HG03066 (cell line): ENCODE measurements at regions not wholly inside any gene's neighbourhood (a gene's known extent, or its start where the extent isn't known, plus 50 kb on each side); places are given as distances from the start of the nearest gene placed in this dataset.
"Not testable (repeated sequence)": the region's sequence is repeated elsewhere in the genome, so short reads cannot be mapped to it uniquely, and the experiment has no call there.

Experiments
- ATAC-seq: cut with Tn5 transposase; IDR thresholded peaks from one replicate; pipeline ENCODE4 v1.9.1; 2021; ENCODE audit warnings: low read depth; ENCODE audit not compliant: unreplicated experiment

- no peak for ATAC-seq
These were observed 558.0 kb downstream of the C6orf118 start for GRCh38 chr6:164751395-164751794.

DNA sequence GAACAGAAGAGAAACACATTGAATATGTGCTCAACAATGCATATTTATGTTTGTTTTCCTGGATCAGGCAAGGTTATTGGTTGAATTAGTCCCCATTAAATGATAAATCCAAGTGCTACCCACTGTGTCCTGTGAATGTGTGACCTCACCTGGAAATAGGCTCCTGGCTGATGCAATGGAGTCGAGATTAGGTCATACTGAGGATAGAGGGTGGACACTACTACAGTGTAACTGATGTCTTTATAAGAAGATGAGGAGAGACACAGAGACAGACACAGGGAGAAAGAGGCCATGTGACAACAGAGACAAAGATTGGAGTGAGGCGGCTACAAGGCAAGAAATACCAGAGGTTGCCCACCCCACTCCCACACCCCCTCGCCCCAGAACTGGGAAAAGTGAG is 559.3 kb downstream of the C6orf118 start:
- ATAC-seq: no peak

GRCh38 chr6:164749221-164750064 is 560.0 kb downstream of the C6orf118 start:
- ATAC-seq: no peak

GRCh38 chr6:164744301-164744700 is 565.1 kb downstream of the C6orf118 start:
- ATAC-seq: no peak

GRCh38 chr6:164741938-164742451 is 567.4 kb downstream of the C6orf118 start:
- ATAC-seq: no peak

DNA sequence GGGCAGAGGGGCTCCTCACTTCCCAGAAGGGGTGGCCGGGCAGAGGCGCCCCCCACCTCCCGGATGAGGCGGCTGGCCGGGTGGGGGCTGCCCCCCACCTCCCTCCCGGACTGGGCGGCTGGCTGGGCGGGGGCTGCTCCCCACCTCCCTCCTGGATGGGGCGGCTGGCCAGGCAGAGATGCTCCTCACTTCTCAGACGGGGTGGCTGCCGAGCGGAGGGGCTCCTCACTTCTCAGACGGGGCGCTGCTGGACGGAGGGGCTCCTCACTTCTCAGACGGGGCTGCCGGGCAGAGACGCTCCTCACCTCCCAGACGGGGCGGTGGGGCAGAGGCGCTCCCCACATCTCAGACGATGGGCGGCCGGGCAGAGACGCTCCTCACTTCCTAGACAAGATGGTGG is 573.3 kb downstream of the C6orf118 start:
- ATAC-seq: not testable (repeated sequence)

GRCh38 chr6:164731539-164731938 is 577.9 kb downstream of the C6orf118 start:
- no peak for ATAC-seq

DNA sequence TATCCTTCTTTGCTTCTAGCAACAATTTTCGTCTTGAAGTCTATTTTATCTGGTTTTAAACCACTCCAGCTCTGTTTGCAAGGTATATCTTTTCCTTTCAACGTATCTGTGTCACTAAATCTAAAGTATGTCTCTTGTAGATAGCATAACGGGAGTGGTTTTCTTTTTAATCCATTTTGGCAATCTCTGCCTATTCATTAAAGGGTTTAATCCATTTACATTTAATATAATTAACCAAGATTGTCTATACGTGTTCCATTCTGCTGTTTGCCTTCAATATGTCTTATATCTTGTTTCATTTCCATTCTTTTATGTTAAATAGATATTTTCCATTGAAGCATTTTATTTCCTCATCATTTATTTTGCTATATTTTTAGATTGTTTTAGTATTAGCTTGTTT is 587.9 kb downstream of the C6orf118 start:
- no peak for ATAC-seq

GRCh38 chr6:164700497-164700896 is 608.9 kb downstream of the C6orf118 start:
- ATAC-seq: no peak

GRCh38 chr6:164695896-164696295 is 613.5 kb downstream of the C6orf118 start:
- ATAC-seq: no peak

- no peak for ATAC-seq
These were observed 615.0 kb downstream of the C6orf118 start for GRCh38 chr6:164694386-164694785.

DNA sequence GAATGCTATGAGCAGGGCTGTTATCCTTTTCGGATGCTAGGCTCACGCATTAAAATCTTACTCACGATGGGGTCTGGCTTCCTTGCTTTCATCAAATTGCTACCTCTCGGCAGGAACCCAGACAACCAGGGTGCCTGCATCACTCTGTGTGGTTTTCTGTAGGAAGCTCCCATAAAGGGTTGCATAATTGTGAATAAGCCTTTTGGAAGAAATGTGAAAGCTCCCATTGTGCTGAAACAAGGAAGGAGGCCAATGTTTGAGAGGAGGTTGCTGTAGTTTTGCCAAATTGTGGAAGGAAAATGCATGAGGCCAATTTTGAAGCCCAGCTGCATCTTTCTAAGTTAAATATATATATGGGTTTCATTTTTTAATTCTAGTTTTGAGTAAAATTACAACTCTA is 615.5 kb downstream of the C6orf118 start:
- ATAC-seq: no peak

DNA sequence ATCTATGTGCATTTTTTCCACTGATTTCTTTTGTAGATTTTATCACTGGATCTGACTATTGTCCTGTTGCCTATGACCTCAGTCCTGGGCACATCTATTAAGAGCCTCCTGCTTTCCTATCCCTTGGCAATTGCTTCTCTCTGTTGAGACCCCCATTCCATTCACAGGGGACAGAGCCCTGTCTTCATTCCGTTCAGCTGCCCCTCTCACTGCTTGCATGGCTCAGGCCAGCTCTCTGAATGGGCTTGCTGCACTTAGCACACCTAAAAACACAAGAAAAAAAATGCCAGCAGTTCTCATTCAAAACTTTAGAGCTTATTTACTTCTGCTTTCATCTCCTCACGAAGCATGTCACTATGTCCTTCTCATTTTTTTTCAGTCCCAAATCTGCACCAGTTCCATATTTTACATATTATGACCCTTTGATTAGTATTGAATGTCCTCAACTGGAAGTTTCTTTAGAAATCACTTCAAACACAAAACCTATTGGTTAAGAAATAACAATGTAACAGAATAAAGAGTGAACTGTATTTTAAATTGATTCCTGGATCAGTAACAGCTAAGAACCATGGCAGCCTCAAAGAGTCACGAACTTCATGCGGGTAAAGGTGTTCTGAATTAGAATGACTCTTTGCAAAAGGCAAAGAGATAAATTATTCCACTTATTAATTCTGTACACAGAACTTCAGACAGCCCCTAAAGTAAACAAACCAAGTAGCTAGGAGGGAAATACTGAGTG is 616.5 kb downstream of the C6orf118 start:
- no peak for ATAC-seq

DNA sequence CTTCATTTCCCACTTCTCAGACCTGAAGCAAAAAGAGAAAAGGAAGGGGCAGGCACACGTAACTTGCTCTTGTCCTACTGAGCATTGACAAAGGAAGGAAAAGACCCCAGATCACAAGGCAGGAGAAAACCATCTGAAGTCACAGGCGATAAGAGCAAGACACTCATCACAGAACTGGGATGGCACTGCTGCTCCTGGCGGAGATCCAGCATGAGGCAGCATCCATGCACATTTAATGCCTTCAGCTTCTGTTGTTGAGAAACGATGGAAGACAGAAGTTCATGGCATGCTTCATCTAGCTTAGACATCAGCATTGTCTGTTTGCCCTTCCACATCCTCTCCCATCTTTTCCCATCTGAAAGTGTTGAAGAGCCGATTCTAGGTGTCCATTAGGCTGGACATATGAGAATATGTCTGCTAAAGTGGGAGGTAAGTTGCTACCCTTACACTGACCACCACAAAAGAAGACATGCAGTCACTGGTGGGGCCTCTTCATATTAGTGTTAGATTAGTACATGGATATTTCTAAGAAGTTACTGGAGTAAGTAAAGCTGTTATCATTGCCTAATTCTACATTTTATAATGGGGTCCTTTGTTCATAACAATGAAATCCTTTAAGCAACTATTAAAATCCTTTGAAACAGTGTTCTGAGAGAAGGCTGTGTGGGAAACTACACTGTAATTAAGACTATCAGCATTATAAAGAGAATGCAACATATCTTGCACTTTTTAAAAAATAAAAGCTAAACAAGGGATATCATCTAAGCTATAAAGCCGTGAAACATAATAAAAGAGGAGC is 618.5 kb downstream of the C6orf118 start:
- ATAC-seq: no peak

DNA sequence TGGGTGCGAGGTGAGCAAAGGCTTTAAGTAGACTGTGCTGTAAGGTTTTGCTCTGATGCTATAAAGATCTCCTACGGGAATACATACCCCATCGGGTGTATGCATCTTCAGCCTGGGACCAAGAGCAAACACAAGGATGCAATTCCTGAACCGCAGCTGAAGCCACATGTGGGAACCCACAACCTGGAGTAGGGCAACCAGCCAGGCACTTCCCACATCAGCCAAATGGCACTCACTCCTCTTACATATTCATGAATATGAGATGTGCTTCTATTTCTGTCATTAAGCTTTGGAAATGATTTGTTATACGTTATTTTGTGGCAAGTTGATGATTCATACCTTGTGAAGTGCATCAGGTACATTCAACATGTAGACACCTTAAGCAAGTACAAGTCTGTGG is 619.2 kb downstream of the C6orf118 start:
- ATAC-seq: no peak

DNA sequence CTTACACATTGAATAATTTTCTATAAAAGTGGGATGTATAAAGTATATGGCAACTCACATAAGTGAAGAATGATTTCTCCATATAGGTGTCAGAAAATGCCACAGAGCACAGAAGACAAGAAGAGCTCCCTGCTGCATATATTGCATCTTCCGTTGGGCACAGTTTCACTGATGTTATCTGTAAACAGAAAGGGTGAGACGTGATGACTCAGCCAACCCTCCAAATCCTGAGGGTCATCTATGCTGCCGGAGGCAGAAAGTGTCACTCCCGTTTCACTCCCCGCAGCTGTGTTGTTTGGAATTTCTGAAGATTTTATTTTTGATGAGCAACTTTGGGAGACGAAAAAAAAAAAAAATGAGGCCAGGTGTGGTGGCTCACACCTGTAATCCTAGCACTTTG is 644.1 kb downstream of the C6orf118 start:
- no peak for ATAC-seq

- ATAC-seq: no peak
These were observed 645.8 kb downstream of the C6orf118 start for GRCh38 chr6:164663634-164664033.

- no peak for ATAC-seq
These were observed 647.7 kb downstream of the C6orf118 start for GRCh38 chr6:164661716-164662115.

DNA sequence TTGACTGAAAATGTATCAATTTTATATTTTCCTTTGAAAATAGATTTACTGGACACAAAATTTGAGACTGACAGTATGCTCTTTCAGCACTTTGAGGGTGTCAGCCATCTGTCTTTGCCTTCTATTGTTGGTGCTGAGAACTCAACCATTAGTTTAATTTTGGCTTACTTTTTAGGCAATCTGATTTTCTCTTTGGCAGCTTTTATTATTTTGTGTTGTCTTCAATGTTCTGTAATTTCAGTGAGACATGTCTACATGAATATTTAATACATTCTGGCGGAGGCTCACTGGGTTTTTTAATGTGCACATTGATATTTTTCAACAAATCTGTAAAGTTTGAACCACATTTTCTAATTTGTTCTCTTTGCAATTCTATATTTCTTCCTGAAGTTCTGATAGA is 648.6 kb downstream of the C6orf118 start:
- no peak for ATAC-seq

GRCh38 chr6:164640956-164641355 is 668.4 kb downstream of the C6orf118 start:
- ATAC-seq: no peak
